NCI-H345 treated with DMSO at 0.1 percent for 48 hours (cell line): ENCODE measurements at regions not wholly inside any gene's neighbourhood (a gene's known extent, or its start where the extent isn't known, plus 50 kb on each side); places are given as distances from the start of the nearest gene placed in this dataset.

Experiments used
- DNase-seq: peaks from one replicate; lab custom pipeline; 2025; ENCODE audit not compliant: unreplicated experiment; lab: John Stamatoyannopoulos, UW

GRCh38 chr11:11177156-11177808 lies 175.8 kb downstream of the CSNK2A3 start:
- DNase-seq = no peak

GRCh38 chr11:11173316-11174025 lies 179.6 kb downstream of the CSNK2A3 start:
- DNase-seq = no peak

- DNase-seq = no peak
These were observed 181.2 kb downstream of the CSNK2A3 start for GRCh38 chr11:11171854-11172253.

- DNase-seq = no peak
These were observed 181.8 kb downstream of the CSNK2A3 start for GRCh38 chr11:11171285-11171684.

GRCh38 chr11:11170352-11171084 lies 182.5 kb downstream of the CSNK2A3 start:
- no peak for DNase-seq

GRCh38 chr11:11169715-11170351 lies 183.2 kb downstream of the CSNK2A3 start:
- no peak for DNase-seq

GRCh38 chr11:11167806-11168205 lies 185.2 kb downstream of the CSNK2A3 start:
- DNase-seq = no peak

GRCh38 chr11:11164334-11164690 lies 188.7 kb downstream of the CSNK2A3 start:
- DNase-seq = no peak

GRCh38 chr11:11163669-11164333 lies 189.2 kb downstream of the CSNK2A3 start:
- no peak for DNase-seq

- no peak for DNase-seq
These were observed 189.8 kb downstream of the CSNK2A3 start for GRCh38 chr11:11163236-11163635.

- DNase-seq = no peak
These were observed 195.9 kb downstream of the CSNK2A3 start for GRCh38 chr11:11157185-11157584.

GRCh38 chr11:11155962-11156815 lies 196.9 kb downstream of the CSNK2A3 start:
- DNase-seq = no peak

GRCh38 chr11:11152877-11153276 lies 200.2 kb downstream of the CSNK2A3 start:
- no peak for DNase-seq

- no peak for DNase-seq
These were observed 203.2 kb downstream of the CSNK2A3 start for GRCh38 chr11:11149671-11150459.

GRCh38 chr11:11148596-11148995 lies 204.5 kb downstream of the CSNK2A3 start:
- DNase-seq = no peak

- no peak for DNase-seq
These were observed 204.9 kb downstream of the CSNK2A3 start for GRCh38 chr11:11148104-11148509.

GRCh38 chr11:11146830-11147229 lies 206.2 kb downstream of the CSNK2A3 start:
- no peak for DNase-seq

GRCh38 chr11:11143849-11144248 lies 209.2 kb downstream of the CSNK2A3 start:
- DNase-seq = no peak

GRCh38 chr11:11142430-11142829 lies 210.6 kb downstream of the CSNK2A3 start:
- no peak for DNase-seq
